ENCODE measurements at regions not wholly inside any gene's neighbourhood (a gene's known extent, or its start where the extent isn't known, plus 50 kb on each side); places are given as distances from the start of the nearest gene placed in this dataset.

DNA sequence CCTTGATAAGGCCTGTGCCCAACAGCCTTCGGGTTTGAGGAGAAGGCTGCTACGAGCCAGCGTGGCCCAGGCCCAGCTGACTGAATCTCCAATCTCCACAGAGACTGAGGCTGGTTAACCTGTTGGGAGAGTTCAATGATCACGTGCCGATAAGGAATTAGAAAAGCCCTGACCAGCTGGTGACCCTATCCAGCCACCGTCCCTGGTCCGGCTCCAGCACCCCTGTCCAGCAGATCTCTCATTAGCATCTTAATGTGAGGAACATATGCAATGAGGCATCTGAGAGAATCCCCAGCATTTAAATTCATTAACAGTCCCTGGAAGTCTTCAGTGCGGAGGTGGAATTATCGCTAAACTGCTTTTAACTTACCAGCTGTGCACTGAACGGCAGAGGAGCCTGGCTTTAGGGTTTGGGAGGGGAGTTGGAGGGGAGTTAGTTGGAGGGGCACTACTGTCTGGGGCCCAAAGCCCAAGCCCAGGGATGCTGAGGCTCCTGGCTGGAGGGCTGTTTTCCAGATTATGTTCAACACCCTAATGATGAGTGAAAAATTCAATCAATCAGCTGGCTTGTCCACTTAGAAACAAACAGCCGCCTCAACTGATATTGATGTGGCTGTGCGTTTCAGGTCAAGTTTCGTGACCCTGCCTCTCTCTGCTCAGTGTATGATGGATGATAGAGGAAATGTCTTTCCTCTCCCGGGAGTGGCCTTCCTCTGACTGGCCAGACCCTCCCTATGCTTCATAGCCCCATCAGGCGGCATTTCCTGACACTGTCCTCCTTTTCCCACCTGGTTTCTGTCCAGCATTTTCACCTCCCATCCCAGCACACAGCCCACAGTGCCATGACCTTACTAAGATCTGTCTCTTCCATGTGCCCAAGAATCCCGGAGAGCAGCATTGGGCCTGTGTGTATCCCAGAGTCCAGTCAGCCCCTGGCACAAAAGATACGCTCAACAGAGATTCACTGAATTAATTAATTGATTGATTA, 184.5 kb downstream of the CCT6B start:
- DNase-seq: no peak

DNA sequence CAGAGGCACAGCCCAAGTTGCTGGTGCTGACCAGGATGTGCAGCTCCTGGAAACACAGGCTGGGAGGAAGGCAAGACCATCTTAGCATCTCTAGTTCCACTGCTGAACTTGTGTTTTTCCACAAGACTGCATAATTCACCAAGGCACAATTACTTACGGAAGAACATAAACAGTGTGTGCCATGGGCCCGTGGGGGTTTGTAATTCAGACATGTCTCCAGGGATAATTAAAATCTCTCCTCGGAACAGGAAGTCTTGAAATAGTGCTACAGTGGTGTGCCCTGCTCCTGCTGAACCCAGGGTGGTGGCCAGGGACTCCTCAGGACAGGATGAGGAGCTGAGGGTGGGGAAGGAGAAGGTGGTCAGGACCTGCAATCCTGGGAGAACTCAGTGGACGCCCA, 188.2 kb downstream of the CCT6B start:
- DNase-seq: no peak

DNA sequence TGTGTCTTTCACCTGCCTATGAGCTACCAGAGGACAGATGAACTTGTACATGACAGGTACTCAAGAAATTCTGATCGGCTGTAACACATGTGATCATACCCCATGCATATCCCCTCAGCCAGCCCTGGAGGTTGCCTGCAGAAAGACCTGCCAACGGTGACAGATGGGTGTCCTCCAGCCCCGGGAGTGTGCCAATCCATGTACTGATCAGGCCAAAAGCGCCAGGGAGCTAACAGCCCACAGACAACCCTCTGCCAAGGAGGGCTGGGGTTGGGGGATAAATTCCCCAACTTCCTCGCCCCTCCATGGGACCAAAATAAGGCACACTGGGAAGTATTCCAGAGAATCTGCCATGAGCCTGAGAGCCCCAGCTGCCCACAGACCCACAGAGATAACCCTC, 189.4 kb downstream of the CCT6B start:
- DNase-seq: no peak

DNA sequence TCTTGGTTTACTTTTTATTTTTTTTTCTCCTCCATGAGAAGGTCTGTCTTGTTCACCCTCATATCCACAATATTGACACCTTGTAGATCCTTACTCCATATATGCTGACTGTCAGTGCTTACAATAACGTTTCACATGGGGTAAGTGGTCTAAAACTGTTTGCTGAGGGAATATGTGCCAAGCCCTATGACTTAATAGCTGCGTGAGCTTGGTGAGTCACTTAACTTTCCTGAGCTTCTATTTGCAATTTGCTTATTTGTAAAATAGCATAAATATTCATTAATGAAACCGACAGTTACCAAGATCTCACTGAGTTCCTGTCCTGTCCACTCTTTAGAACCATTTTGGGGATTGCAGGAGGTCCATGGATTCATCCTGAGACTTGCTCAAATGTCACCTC, 190.7 kb downstream of the CCT6B start:
- DNase-seq: no peak

DNA sequence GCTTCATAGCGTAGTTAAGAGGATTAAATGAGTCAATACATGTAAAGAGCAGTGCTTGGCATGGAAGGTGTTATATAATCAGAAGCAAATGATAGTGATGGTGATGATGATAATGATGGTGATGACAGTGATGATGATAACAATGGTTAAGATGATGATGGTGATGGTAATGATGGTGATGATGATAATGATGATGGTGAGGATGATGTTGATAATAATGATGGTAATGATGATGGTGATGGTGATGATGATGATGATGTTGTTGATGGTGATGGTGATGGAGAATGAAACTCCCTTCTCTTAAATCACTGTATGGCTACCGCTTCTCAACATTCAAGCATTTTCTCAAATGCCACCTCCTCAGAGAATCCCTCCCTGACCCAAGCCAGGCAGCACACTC, 190.5 kb downstream of the TMEM132E start:
- no peak for DNase-seq

DNA sequence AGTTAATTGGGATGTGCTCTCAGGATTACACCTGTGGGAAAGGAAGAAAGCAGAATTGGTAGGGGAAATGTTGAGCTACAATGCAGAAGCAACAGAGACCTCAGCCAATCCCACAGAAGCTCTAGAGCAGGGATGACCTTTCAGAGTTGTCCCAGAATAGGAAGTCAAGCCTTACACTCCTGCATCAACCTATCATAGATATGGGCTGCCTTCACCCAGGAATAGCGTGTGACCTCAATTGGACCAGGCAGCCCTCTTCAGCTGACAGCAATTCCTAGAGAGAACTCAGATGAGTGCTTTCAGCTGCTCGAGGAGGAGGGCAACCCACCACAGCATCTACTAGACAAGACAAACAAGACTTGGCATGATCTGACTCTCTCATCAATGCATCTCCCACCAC, 189.7 kb downstream of the TMEM132E start:
- DNase-seq: no peak

DNA sequence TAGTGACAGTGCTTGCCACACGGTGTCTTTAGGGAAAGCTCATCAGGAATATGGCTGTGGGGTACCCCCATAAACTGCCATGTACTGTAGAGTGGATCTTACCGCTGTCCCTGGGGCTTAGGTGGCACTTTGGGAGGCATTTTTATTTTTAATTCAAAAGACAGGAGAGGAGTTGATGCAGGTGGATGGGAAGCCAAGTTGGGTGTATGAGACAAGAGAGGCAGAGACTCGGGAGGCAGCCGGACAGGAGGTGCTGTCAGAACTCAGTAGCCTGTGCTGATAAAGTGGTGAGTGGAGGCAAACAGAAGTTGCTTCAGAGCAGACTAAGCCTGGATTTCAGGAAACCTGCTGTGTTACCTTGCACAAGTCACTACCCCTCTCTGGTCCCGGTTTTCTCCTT, 185.9 kb downstream of the TMEM132E start:
- no peak for DNase-seq

DNA sequence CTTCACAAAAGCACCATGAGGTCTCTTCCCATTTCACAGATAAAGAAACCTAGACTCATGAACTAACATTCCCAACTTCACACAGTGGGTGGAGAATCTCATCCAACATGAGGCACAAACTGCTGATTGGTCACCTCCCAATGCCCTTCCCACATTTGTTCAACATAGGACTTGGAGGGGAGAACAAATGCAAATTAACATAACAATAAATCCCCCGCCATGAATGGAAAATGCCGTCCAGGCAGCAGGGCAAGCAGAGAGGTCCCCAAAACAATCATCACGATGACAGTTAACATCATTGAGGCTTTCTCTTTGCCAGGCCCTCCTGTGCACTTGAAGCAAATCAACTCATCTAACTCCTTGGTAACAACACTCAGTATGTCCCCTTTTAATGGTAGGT, 185.3 kb downstream of the TMEM132E start:
- no peak for DNase-seq

DNA sequence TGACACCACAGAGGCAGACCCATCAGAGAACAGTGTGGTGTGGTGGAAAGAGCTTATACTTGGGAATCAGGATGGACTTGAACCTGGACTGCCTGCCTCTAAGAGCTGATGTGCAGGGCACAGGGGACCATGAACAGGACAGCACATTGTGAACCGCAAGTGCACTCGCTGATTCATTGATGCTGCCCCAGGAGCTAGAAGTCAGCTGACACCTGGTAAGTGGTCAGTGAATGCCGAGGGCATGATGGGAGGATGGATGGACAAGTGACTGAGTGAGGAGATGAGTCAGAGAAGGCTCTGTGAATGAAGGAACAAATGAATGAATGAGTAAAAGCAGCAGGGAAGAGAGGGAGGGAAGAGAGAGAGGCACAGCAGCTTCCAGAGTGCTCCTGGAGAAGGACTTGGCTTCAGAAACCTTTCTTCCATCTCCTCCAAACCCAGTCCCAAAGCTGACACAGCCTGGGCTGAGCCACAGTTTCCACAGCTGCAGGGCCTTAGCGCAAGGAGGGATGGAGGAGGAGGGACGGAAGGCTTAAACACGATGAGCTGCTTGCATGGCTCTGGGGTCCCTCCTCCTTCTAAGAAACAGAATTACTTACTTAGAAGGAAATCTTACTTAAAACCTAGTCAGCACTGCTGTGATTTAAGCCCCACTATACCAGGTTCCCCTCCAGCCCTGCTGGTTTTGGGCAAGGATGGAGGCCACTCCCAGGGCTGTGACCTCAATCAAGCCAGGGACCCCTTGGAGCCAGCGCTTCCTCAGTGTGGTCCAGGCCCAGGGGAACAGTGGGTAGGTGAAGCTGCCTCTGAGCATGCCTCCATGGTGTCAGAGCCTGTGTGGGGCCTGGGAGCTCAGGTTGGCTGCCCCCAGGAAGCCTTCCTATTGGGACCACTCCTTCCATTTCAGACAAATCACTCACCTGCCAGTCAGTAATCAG, 184.6 kb downstream of the TMEM132E start:
- DNase-seq: peak; percentile 64

DNA sequence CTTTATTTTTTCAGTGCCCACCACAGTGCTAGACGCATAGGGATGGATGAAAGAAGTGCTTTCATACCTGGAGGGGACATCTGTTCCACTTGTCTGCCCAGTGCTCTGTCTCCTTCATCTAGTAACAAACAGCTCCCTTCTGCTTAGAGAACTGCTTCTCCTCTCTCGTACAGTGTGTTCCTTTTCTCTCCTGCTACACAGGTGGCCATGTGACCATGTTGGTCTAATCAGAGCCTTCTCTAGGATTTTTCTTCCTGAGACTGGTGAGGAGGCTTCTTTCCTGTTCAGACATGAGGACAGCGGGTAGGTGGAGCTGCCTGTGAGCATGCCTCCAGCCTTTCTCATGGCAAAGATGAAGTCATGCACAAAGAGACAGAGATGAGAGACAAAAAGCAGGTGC, 182.7 kb downstream of the TMEM132E start:
- no peak for DNase-seq

DNA sequence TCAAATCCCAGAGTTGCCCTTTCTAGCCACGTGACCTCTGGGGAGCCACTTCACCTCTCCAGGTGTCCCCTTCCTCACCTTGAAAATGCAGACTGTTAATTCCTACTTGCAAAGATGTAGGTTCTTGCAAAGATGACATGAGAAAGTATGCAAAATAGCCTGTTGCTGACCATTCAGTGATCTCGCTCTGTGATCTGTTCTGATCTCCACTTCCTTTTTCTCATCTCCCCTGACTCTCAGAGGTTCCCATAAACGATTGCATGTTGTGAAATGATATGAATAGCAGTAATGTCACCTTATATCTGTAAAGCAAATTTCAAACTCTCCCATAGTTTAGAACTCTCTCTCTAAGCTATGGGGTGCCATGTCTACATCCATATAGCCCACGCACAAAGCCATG, 182.3 kb downstream of the TMEM132E start:
- DNase-seq: no peak

DNA sequence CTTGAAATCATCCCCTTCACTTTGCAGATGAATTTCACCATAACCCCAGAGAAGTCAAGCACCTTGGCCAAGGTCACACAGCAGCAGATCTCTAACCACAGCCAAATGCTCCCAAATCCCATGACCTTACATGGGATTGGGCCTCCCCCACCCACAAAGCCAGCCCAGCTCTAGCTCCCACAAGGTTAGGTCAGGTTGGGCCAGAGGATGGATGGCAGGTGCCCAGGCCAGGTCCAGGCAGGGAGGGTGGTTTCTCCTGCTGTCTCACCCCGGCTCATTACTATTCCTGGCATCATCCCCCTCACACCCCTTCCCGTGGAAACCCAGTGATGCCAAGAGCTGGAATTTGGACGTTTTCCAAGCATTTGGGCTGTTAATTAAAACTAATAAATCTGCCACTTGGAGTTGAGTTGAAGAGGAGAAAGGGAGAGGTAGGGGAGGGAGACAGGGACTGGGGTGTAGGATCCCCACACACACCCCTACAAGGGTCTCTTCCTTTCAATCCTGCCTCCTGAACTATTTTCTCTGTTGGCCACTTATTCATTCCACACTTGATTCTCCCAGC, 181.6 kb downstream of the TMEM132E start:
- DNase-seq: no peak

DNA sequence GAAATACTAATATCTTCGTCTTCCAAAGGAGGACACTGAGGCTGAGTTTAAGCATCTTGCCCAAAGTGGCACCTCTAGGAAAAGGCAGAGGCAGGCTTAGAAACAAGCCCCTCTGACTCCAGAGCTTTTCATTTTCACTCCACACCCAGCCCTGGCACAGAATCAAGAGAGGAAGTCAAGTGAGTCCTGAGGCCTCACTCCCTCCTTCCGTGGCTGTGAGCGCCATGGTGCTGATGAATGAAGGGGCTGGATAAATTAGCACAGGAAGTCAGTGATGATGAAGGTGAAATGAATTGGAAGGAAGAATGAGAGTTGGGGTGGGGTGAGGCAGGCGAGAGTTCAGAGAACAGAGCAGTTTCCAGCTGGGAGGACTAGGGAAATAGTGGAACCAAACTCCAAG, 179.3 kb downstream of the TMEM132E start:
- DNase-seq: no peak

DNA sequence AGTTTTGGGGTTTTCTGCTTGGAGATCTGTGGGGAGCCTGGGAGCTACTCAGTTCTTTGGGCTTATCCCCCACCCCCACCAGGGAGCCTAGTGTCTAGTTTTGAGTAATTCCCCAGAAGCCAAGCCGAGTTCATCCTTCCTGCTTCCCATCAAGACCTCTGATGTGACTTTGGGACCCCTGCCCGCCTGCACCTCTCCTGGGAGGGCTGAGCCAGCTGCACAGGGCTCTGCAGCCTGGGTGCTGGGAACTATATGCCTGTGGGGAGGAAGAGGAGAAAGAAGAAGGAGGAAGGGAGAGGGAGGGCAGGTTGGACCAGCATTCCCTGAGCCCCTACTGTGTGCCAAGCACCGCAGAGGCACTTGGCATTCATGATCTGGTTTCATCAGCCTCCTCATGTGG, 178.9 kb downstream of the TMEM132E start:
- no peak for DNase-seq

DNA sequence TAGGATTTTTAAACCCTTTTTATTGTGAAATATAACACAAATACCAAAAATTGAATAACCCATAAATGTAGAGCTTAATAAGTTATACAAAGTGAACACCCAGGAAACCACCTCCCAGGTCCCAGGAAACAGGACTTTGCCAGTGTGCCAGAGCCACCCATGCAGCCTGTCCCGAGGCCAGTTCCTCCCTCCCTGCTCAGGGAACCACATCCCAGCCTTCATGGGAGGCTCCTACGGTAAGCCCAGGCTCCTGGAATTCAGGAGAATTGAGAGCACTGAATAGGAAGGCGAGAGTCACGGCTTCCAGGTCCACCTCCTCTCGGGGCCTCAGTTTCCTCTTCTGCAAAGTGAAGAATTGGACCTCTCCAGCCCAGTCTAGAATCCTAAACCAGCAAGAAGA, 178.2 kb downstream of the TMEM132E start:
- no peak for DNase-seq

DNA sequence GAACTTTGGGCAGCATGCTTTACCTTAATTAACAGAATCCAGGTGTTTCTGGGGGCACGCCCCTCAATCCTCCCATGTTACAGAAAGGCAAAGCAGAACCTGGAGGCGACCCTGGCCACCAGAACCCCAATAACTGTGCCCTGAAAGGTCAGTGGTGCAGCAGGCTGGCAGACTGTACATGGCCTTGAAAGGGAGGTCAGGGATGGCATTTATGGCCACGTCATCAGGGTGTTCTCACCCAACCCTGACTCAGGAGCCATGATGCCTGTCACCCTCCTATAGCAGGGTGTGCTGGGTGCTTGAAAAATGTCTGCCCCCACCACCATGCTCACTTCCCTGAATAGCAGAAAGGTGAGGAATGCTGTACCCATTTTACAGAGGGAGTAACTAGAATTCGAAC, 177.7 kb downstream of the TMEM132E start:
- no peak for DNase-seq

DNA sequence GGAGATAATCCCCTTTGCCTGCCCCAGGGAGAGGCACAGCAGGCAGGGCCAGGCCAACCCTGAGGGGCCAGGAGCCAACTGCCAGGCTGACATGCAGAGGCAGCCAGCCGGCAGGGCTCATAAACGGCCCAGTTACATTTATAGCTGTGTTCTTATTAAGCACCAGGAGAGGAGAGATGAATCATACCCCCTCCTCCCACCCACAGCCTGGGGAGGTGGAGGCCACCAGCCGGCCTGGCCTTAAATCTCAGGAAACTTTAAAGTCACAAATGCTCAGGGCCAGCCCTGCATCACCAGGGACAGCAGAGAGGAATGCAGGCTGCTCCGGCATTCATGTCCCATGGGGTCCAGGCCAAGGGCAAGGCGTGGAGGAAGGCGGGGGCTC, 177.2 kb downstream of the TMEM132E start:
- no peak for DNase-seq

DNA sequence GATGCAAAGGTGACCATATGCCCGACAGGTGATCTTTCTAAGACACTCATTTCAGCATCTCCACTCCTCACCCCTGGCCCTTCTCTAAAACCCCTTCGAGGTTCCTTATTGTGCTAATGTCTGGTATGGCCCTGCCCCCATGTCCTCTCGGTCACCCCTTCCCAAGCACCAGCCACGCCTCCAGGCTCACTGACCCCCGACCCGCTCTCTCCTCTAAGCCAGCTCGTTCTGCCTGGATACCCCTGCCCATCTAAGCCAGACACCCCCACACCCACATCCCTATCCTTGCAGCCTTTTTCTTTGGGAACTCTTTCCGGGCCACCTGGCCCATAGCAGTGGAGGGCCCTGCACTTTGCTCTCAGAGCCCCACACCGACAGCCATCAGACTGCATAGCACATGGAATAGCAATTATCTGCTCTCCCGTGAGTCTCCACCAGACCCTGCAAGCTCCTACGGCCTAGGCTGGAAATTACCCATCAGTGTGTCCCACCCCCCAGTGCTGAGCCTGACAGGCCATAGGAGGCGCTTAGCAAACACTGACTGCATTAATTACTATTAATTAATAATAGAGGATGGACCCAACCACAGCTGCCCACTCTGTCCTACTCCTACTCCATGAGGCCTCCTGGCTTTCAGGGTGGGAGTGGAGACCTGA, 176.7 kb downstream of the TMEM132E start:
- no peak for DNase-seq

DNA sequence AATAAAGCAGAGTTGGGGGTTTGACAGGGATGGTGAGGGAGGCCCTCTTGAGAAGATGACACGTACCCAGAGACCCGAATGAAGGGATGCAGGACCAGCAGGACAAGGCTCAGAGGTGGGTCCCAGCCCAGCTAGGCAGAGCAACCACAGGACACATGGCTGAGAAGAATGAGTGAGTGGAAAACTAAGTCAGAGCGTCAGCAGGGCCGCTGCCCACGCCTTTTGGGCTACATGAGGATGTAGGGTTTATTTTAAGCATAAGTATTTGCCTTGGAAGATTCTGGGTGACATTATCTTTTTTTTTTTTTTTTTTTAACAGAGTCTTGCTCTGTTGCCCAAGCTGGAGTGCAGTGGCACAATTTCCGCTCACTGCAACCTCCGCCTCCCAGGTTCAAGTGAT, 176.0 kb downstream of the TMEM132E start:
- DNase-seq: no peak

DNA sequence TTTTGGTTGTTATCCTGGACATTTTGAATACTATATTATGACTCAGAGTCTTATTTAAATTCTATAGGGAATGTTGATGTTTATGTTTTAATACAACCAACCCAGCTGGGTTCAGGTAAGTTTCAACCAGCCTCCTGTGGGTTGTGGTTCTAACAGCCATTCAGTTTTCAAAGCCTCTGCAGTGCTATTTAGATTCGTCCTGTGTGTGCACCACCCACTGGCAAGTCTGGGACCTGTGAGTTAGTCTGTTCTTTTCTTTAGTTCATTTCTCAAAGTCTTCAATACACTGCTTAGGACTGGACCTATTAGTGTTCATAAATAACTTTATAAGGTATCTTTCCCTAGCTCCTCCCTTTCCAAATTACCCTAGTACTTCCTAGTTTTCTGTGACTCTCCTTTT, 170.6 kb downstream of the TMEM132E start:
- no peak for DNase-seq

DNA sequence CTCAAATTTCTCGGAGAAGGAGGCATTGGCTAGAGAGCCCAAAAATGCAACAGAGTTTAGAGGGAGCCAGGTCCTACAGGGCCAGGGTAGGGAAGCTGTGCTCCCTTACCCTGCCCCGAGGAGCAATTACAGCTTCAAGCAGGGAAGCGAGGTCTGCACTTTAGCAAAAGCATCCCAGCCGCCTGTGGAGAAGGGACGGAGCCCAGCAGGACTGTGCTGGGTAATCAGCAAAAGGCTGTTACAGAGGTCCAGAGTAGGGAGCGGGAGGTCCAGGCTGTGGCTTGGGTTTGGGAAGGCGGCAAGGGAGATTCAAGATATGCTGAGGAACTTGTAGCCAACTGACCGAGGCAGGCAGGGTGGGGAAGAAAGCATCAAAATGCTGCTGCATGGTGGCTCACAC, 162.6 kb downstream of the TMEM132E start:
- no peak for DNase-seq

Measured in muscle of arm (tissue), 1 donor.